ENCODE measurements at regions not wholly inside any gene's neighbourhood (a gene's known extent, or its start where the extent isn't known, plus 50 kb on each side); places are given as distances from the start of the nearest gene placed in this dataset.
A peak's percentile ranks its signal among the peaks of the same experiment; 100 is the strongest.
"Not testable (repeated sequence)": the region's sequence is repeated elsewhere in the genome, so short reads cannot be mapped to it uniquely, and the experiment has no call there.

GRCh38 chr17:72175787-72176515, 55.1 kb downstream of the SOX9 start:
- no peak overlapping the region for H3K27ac ChIP-seq
- H3K4me3 ChIP-seq, result no peak overlapping the region

- Histone ChIP-seq H3K27ac (no peak overlapping the region), H3K4me3 (no peak overlapping the region)
Observed at GRCh38 chr17:72176516-72176851, 55.7 kb downstream of the SOX9 start.

GRCh38 chr17:72176951-72177660, 56.3 kb downstream of the SOX9 start:
- Histone ChIP-seq H3K4me3 (no peak overlapping the region), H3K27ac (no peak overlapping the region)

- no peak overlapping the region for H3K27ac ChIP-seq
- no peak overlapping the region for H3K4me3 ChIP-seq
Observed at GRCh38 chr17:72177738-72178137, 56.9 kb downstream of the SOX9 start.

GRCh38 chr17:72182371-72182873, 61.6 kb downstream of the SOX9 start:
- Histone ChIP-seq H3K4me3 (no peak overlapping the region), H3K27ac (no peak overlapping the region)

- Histone ChIP-seq H3K27ac (no peak overlapping the region), H3K4me3 (no peak overlapping the region)
Observed at GRCh38 chr17:72183194-72183685, 62.4 kb downstream of the SOX9 start.

GRCh38 chr17:72184805-72185204, 64.0 kb downstream of the SOX9 start:
- H3K27ac ChIP-seq, result no peak overlapping the region
- no peak overlapping the region for H3K4me3 ChIP-seq

GRCh38 chr17:72185564-72185963, 64.7 kb downstream of the SOX9 start:
- H3K27ac ChIP-seq, result no peak overlapping the region
- H3K4me3 ChIP-seq, result no peak overlapping the region

- H3K4me3 ChIP-seq, result no peak overlapping the region
- no peak overlapping the region for H3K27ac ChIP-seq
Observed at GRCh38 chr17:72187556-72187955, 66.7 kb downstream of the SOX9 start.

GRCh38 chr17:72188801-72189200, 68.0 kb downstream of the SOX9 start:
- Histone ChIP-seq H3K4me3 (no peak overlapping the region), H3K27ac (no peak overlapping the region)

GRCh38 chr17:72189768-72190593, 69.2 kb downstream of the SOX9 start:
- H3K27ac ChIP-seq, result no peak overlapping the region
- no peak overlapping the region for H3K4me3 ChIP-seq

- no peak overlapping the region for H3K4me3 ChIP-seq
- H3K27ac ChIP-seq, result no peak overlapping the region
Observed at GRCh38 chr17:72191356-72191755, 70.5 kb downstream of the SOX9 start.

GRCh38 chr17:72191921-72192799, 71.3 kb downstream of the SOX9 start:
- peak overlapping the region in 1 of 21 experiments; percentile 34 for H3K27ac ChIP-seq

GRCh38 chr17:72192800-72193192, 72.0 kb downstream of the SOX9 start:
- Histone ChIP-seq H3K4me3 (no peak overlapping the region), H3K27ac (no peak overlapping the region)

More at GRCh38 chr17:72191921-72192799, 71.3 kb downstream of the SOX9 start:
- H3K4me3 ChIP-seq, result no peak overlapping the region

GRCh38 chr17:72193391-72194106, 72.7 kb downstream of the SOX9 start:
- H3K4me3 ChIP-seq, result no peak overlapping the region
- no peak overlapping the region for H3K27ac ChIP-seq

- not testable (repeated sequence) for H3K27ac ChIP-seq, H3K4me3 ChIP-seq
Observed at GRCh38 chr17:72194107-72194440, 73.3 kb downstream of the SOX9 start.

- H3K4me3 ChIP-seq, result no peak overlapping the region
Observed at GRCh38 chr17:72199256-72199655, 78.4 kb downstream of the SOX9 start.

GRCh38 chr17:72204742-72205141, 83.9 kb downstream of the SOX9 start:
- Histone ChIP-seq H3K4me3 (no peak overlapping the region), H3K27ac (no peak overlapping the region)

More at GRCh38 chr17:72199256-72199655, 78.4 kb downstream of the SOX9 start:
- H3K27ac ChIP-seq, result no peak overlapping the region

GRCh38 chr17:72205357-72205756, 84.5 kb downstream of the SOX9 start:
- Histone ChIP-seq H3K27ac (no peak overlapping the region), H3K4me3 (no peak overlapping the region)
